Stimulated activated CD4-positive, alpha-beta T cell treated with anti-CD3 and anti-CD28 coated beads, Interleukin-1b, Interleukin-23, amount 100 ng/mL, for 48 hours (primary cell): ENCODE measurements at regions not wholly inside any gene's neighbourhood (a gene's known extent, or its start where the extent isn't known, plus 50 kb on each side); places are given as distances from the start of the nearest gene placed in this dataset.
"Not testable (repeated sequence)": the region's sequence is repeated elsewhere in the genome, so short reads cannot be mapped to it uniquely, and the experiment has no call there.

Experiments used
- DNase-seq: peaks from one replicate; pipeline ENCODE4 v3.0.0-alpha.2; 2020

- DNase-seq = not testable (repeated sequence)
Measured at GRCh38 chr21:17676930-17677329, 64.2 kb upstream of the BTG3 start.

- no peak for DNase-seq
Measured at GRCh38 chr21:17674106-17674505, 61.4 kb upstream of the BTG3 start.

- no peak for DNase-seq
Measured at GRCh38 chr21:17673261-17674020, 60.7 kb upstream of the BTG3 start.

GRCh38 chr21:17671733-17672132 lies 59.0 kb upstream of the BTG3 start:
- DNase-seq = no peak

GRCh38 chr21:17668479-17669140 lies 55.9 kb upstream of the BTG3 start:
- DNase-seq = no peak

- no peak for DNase-seq
Measured at GRCh38 chr21:17667256-17667655, 54.6 kb upstream of the BTG3 start.
